H1 (cell line): ENCODE measurements at regions not wholly inside any gene's neighbourhood (a gene's known extent, or its start where the extent isn't known, plus 50 kb on each side); places are given as distances from the start of the nearest gene placed in this dataset.

Source experiments
- CTCF ChIA-PET: fragments of 300-600 bp; sonication (Branson Sonifier 250); formaldehyde crosslinking; loops from one replicate; lab custom pipeline; 2021; ENCODE audit not compliant: partially characterized antibody; lab: Charles Lee
- POLR2A ChIA-PET: fragments of 300-600 bp; sonication (Branson Sonifier 250); formaldehyde crosslinking; loops from one replicate; lab custom pipeline; 2021; ENCODE audit warnings: inconsistent platforms; ENCODE audit not compliant: partially characterized antibody; lab: Charles Lee
- DNase-seq, 2 experiments: peaks; one replicate each; pipeline versions ENCODE4 v3.0.0 to v3.0.0-alpha.2; 2010 to 2022; ENCODE audit warnings: low spot score in 2 of 2, low read depth in 1 of 2, mixed read lengths in 1 of 2
- FAIRE-seq: peaks from 2 replicates; lab custom pipeline; 2011; peaks lifted over from hg19 to GRCh38; lab: Jason Lieb, UNC
- H2AFZ ChIP-seq: 2 replicates; pipeline ENCODE4 v1.8.1; 2012; ENCODE audit warnings: low read length, inconsistent platforms
- H2AK5ac ChIP-seq: 2 replicates; pipeline ENCODE4 v1.6.1; 2013; ENCODE audit warnings: low read depth, low read length
- H2BK120ac ChIP-seq: replicated peaks from 2 replicates; pipeline ENCODE3; 2013; ENCODE audit warnings: low read depth, low read length, inconsistent platforms
- H2BK12ac ChIP-seq: 2 replicates; pipeline ENCODE4 v1.6.1; 2013; ENCODE audit warnings: low read depth, low read length
- H2BK15ac ChIP-seq: 2 replicates; pipeline ENCODE4 v1.6.1; 2013; ENCODE audit warnings: low read length
- H2BK20ac ChIP-seq: 2 replicates; pipeline ENCODE4 v1.6.1; 2013; ENCODE audit warnings: low read length
- H2BK5ac ChIP-seq: 2 replicates; pipeline ENCODE4 v1.6.1; 2013; ENCODE audit warnings: low read depth, low read length
- H3K14ac ChIP-seq: 2 replicates; pipeline ENCODE4 v1.6.1; 2013; ENCODE audit warnings: inconsistent platforms; ENCODE audit not compliant: insufficient read length
- H3K18ac ChIP-seq: 2 replicates; pipeline ENCODE4 v1.6.1; 2013; ENCODE audit warnings: low read length; ENCODE audit errors: extremely low read depth
- H3K23ac ChIP-seq: 2 replicates; pipeline ENCODE4 v1.6.1; 2013; ENCODE audit warnings: inconsistent platforms; ENCODE audit not compliant: insufficient read length
- H3K23me2 ChIP-seq: 2 replicates; pipeline ENCODE4 v1.6.1; 2013; ENCODE audit warnings: low read depth, low read length
- H3K27ac ChIP-seq: 2 replicates; pipeline ENCODE4 v1.6.1; 2011; ENCODE audit warnings: low read depth, low read length, inconsistent platforms
- H3K27me3 ChIP-seq, 4 experiments: replicated peaks in 1 of 4; 1 replicate in 1 of 4; 2 replicates in 3 of 4; pipeline versions ENCODE4 v1.6.1 to v1.8.1; 2011 to 2013; ENCODE audit warnings: low read length in 3 of 4, mild to moderate bottlenecking in 3 of 4, inconsistent platforms in 2 of 4, mixed read lengths in 2 of 4, moderate library complexity in 1 of 4; ENCODE audit not compliant: control insufficient read depth in 3 of 4, insufficient read depth in 3 of 4; ENCODE audit errors: extremely low read depth in 1 of 4
- H3K36me3 ChIP-seq, 4 experiments: 2 replicates each; pipeline versions ENCODE4 v1.6.1 to v1.8.1; 2011 to 2013; ENCODE audit warnings: mild to moderate bottlenecking in 4 of 4, low read length in 3 of 4, moderate library complexity in 2 of 4, control low read depth in 1 of 4, inconsistent platforms in 1 of 4; ENCODE audit not compliant: insufficient read depth in 4 of 4, control insufficient read depth in 2 of 4
- H3K4ac ChIP-seq: replicated peaks from 2 replicates; pipeline ENCODE3; 2013; ENCODE audit warnings: low read length, low read depth, mixed read lengths, inconsistent platforms; ENCODE audit not compliant: insufficient read length
- H3K4me1 ChIP-seq, 4 experiments: replicated peaks in 1 of 4; 1 replicate in 1 of 4; 2 replicates in 3 of 4; pipeline versions ENCODE4 v1.6.1 to v1.8.1; 2011 to 2013; ENCODE audit warnings: low read length in 3 of 4, inconsistent platforms in 2 of 4, mixed read lengths in 1 of 4; ENCODE audit not compliant: insufficient read depth in 4 of 4, control insufficient read depth in 3 of 4
- H3K4me2 ChIP-seq, 2 experiments: 2 replicates each; pipeline versions ENCODE4 v1.6.1 to v1.8.1; 2011 to 2013; ENCODE audit warnings: low read depth in 2 of 2, low read length in 2 of 2, control low read depth in 1 of 2, inconsistent platforms in 1 of 2, mild to moderate bottlenecking in 1 of 2; ENCODE audit not compliant: insufficient read depth in 1 of 2
- H3K4me3 ChIP-seq, 4 experiments: fragments of 200-600, 300-600 bp in 1 of 4; sonication (generic), shearing (Covaris generic), sonication (Bioruptor Twin) in 1 of 4; 2 replicates each; pipeline versions ENCODE4 v1.5.1 to v1.8.1; 2011 to 2016; ENCODE audit warnings: low read length in 4 of 4, low read depth in 3 of 4, control low read depth in 2 of 4, inconsistent platforms in 2 of 4, mild to moderate bottlenecking in 2 of 4, mixed read lengths in 1 of 4, moderate library complexity in 1 of 4; ENCODE audit not compliant: insufficient read depth in 2 of 4; ENCODE audit errors: extremely low read depth in 1 of 4
- H3K56ac ChIP-seq: replicated peaks from 2 replicates; pipeline ENCODE3; 2013; ENCODE audit warnings: low read depth, mild to moderate bottlenecking, mixed read lengths, low read length, inconsistent platforms; ENCODE audit not compliant: insufficient read length
- H3K79me1 ChIP-seq: 2 replicates; pipeline ENCODE4 v1.6.1; 2013; ENCODE audit warnings: low read depth, low read length, control low read depth
- H3K79me2 ChIP-seq, 2 experiments: 2 replicates each; pipeline versions ENCODE4 v1.6.1 to v1.8.1; 2012 to 2013; ENCODE audit warnings: low read length in 2 of 2, mild to moderate bottlenecking in 2 of 2, inconsistent platforms in 1 of 2; ENCODE audit not compliant: insufficient read depth in 2 of 2, control insufficient read depth in 1 of 2
- H3K9ac ChIP-seq, 4 experiments: replicated peaks in 1 of 4; 1 replicate in 1 of 4; 2 replicates in 3 of 4; pipeline versions ENCODE4 v1.6.1 to v1.8.1; 2011 to 2013; ENCODE audit warnings: low read depth in 3 of 4, low read length in 3 of 4, control low read depth in 2 of 4, mild to moderate bottlenecking in 2 of 4, moderate library complexity in 2 of 4, inconsistent platforms in 1 of 4; ENCODE audit errors: extremely low read depth in 1 of 4
- H3K9me3 ChIP-seq, 2 experiments: 2 replicates each; pipeline versions ENCODE4 v1.6.1 to v1.8.1; 2012 to 2013; ENCODE audit warnings: mild to moderate bottlenecking in 2 of 2, moderate library complexity in 2 of 2, control low read depth in 1 of 2, inconsistent platforms in 1 of 2, low read depth in 1 of 2, low read length in 1 of 2, mixed read lengths in 1 of 2; ENCODE audit not compliant: insufficient read depth in 2 of 2
- H4K20me1 ChIP-seq, 2 experiments: replicated peaks in 1 of 2; 2 replicates each; pipeline versions ENCODE3 to v1.8.1; 2011 to 2013; ENCODE audit warnings: inconsistent platforms in 2 of 2, low read length in 2 of 2, mild to moderate bottlenecking in 1 of 2; ENCODE audit not compliant: insufficient read depth in 2 of 2, control insufficient read depth in 1 of 2
- H4K5ac ChIP-seq: 2 replicates; pipeline ENCODE4 v1.6.1; 2013; ENCODE audit warnings: low read length, low read depth, mixed read lengths, inconsistent platforms; ENCODE audit not compliant: insufficient read length
- H4K8ac ChIP-seq: 2 replicates; pipeline ENCODE4 v1.8.0; 2013; ENCODE audit warnings: mild to moderate bottlenecking, moderate library complexity, low read length, inconsistent platforms; ENCODE audit not compliant: insufficient read depth; ENCODE audit errors: extremely low read depth
- H4K91ac ChIP-seq: replicated peaks from 2 replicates; pipeline ENCODE3; 2013; ENCODE audit warnings: low read length, mixed read lengths, inconsistent platforms; ENCODE audit not compliant: insufficient read length
- BCL11A ChIP-seq, 2 experiments: IDR thresholded peaks; one replicate each; pipeline ENCODE4 v1.6.1; 2011; ENCODE audit warnings: low read depth in 2 of 2, low read length in 2 of 2, mild to moderate bottlenecking in 2 of 2
- CHD2 ChIP-seq: IDR thresholded peaks from 2 replicates; pipeline ENCODE4 v1.6.1; 2012; ENCODE audit warnings: low read length, improper control_type of control experiment
- HDAC6 ChIP-seq: IDR thresholded peaks from one replicate; pipeline ENCODE4 v1.7.1; 2012; ENCODE audit warnings: low read depth, mild to moderate bottlenecking, inconsistent platforms, low read length, moderate library complexity
- RAD21 ChIP-seq, 2 experiments: IDR thresholded peaks in 1 of 2; conservative IDR thresholded peaks in 1 of 2; 2 replicates each; pipeline ENCODE4 v1.6.1; 2011; ENCODE audit warnings: low read depth in 2 of 2, low read length in 2 of 2, improper control_type of control experiment in 1 of 2, inconsistent platforms in 1 of 2, mild to moderate bottlenecking in 1 of 2, moderate library complexity in 1 of 2
- SP1 ChIP-seq: IDR thresholded peaks from 2 replicates; pipeline ENCODE4 v1.6.1; 2011; ENCODE audit warnings: low read depth, low read length
- TCF12 ChIP-seq: IDR thresholded peaks from 2 replicates; pipeline ENCODE4 v1.6.1; 2011; ENCODE audit warnings: low read depth, mild to moderate bottlenecking, low read length

DNA sequence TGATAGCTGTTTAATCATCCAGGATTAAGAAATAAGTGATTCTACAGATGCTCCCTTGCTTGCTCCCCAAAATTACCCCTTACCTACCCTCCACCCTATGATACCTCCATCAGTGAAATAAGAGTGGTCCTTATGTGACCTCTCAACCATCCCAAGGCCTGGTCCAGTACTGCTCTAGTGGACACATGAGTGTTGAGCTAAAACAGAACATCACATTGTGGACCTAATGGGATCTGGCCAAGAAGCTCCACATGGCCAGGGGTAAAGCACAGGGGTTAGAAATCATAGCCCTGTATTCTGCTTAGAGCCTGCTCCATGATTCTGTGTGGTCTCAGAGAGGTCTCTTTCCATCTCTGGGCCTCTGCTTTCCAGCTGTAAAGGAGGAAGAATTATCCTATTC, 355.6 kb downstream of the TNS1 start:
- no peak overlapping the region for H4K91ac ChIP-seq
- no peak overlapping the region for H3K4me3 ChIP-seq
- TF ChIP-seq BCL11A (IDR thresholded peaks at IDR 0.05; ENCODE audit: low read depth in 2 of 2, low read length in 2 of 2): no peak
- no peak for TF ChIP-seq HDAC6
- no peak for TF ChIP-seq RAD21 (IDR thresholded peaks at IDR 0.05 in 1 of 2, conservative IDR thresholded peaks at IDR 0.05 in 1 of 2; ENCODE audit: low read depth in 2 of 2, low read length in 2 of 2)
- TF ChIP-seq SP1: no peak
- TF ChIP-seq TCF12: no peak
- no peak for TF ChIP-seq CHD2
- ChIA-PET POLR2A (no interaction called here), CTCF (interaction anchor here (1.5 to 10.0 kb wide), 3 partner anchors 13 to 136 kb away, joined by 7 to 91 read pairs (median 7); no protein-coding TSS in a partner anchor)
- H4K5ac ChIP-seq: no peak overlapping the region
- H2BK120ac ChIP-seq: no peak overlapping the region
- H3K18ac ChIP-seq: no peak overlapping the region
- no peak overlapping the region for H3K14ac ChIP-seq
- H4K8ac ChIP-seq: no peak overlapping the region
- no peak for DNase-seq
- no peak overlapping the region for H3K4ac ChIP-seq
- H2AFZ ChIP-seq: no peak overlapping the region
- H3K4me2 ChIP-seq: no peak overlapping the region
- H3K36me3 ChIP-seq: no peaks in the 10 kb centered on the region
- no peak overlapping the region for H2BK15ac ChIP-seq
- H3K27ac ChIP-seq: no peak overlapping the region
- no peak overlapping the region for H2BK5ac ChIP-seq
- H3K27me3 ChIP-seq: no peaks in the 10 kb centered on the region; a peak in 1 of 7 replicates
- no peak overlapping the region for H2BK12ac ChIP-seq
- H3K23me2 ChIP-seq: no peaks in the 10 kb centered on the region
- FAIRE-seq: no peak
- H3K9ac ChIP-seq: no peak overlapping the region
- no peak overlapping the region for H2AK5ac ChIP-seq
- no peak overlapping the region for H2BK20ac ChIP-seq
- no peaks in the 10 kb centered on the region for H4K20me1 ChIP-seq
- no peak overlapping the region for H3K56ac ChIP-seq
- no peaks in the 10 kb centered on the region for H3K79me2 ChIP-seq
- H3K9me3 ChIP-seq: no peaks in the 10 kb centered on the region
- peaks cover 0 to 5% (median under 1%) of the 10 kb centered on the region in 4 experiments; a peak in 4 of 7 replicates for H3K4me1 ChIP-seq
- H3K79me1 ChIP-seq: no peaks in the 10 kb centered on the region
- H3K23ac ChIP-seq: no peak overlapping the region
